Coronary artery (tissue), 2 donors: ENCODE measurements at regions not wholly inside any gene's neighbourhood (a gene's known extent, or its start where the extent isn't known, plus 50 kb on each side); places are given as distances from the start of the nearest gene placed in this dataset.

Source experiments
- DNase-seq: peaks from one replicate; pipeline ENCODE4 v3.0.0-alpha.2; 2017; ENCODE audit warnings: low spot score
- H3K27ac ChIP-seq, 2 donors: fragments of 200-600 bp; sonication (generic); one replicate each; pipeline ENCODE4 v1.5.1; 2016 to 2019
- H3K4me3 ChIP-seq: fragments of 200-600 bp; sonication (generic); 2 replicates; pipeline ENCODE4 v1.5.1; 2016; ENCODE audit warnings: mild to moderate bottlenecking, moderate library complexity
- CTCF ChIP-seq: fragments of 200-600 bp; sonication (generic); IDR thresholded peaks from one replicate; pipeline ENCODE4 v1.5.1; 2019; ENCODE audit warnings: antibody characterized with exemption

- DNase-seq = no peak
- H3K4me3 ChIP-seq = no peak overlapping the region
- H3K27ac ChIP-seq = no peak overlapping the region
- TF ChIP-seq CTCF = no peak
Measured at GRCh38 chr14:83253870-83254269, 1720.2 kb upstream of the SEL1L start.

GRCh38 chr14:83255015-83255726 is 1721.5 kb upstream of the SEL1L start:
- no peak overlapping the region for H3K4me3 ChIP-seq
- no peak for TF ChIP-seq CTCF
- no peak for DNase-seq
- no peak overlapping the region for H3K27ac ChIP-seq

- TF ChIP-seq CTCF = no peak
- no peak for DNase-seq
- H3K4me3 ChIP-seq = no peak overlapping the region
- no peak overlapping the region for H3K27ac ChIP-seq
Measured at GRCh38 chr14:83255727-83256090, 1722.1 kb upstream of the SEL1L start.

GRCh38 chr14:83257466-83258439 is 1724.1 kb upstream of the SEL1L start:
- Histone ChIP-seq H3K27ac (no peak overlapping the region), H3K4me3 (no peak overlapping the region)
- DNase-seq = no peak
- no peak for TF ChIP-seq CTCF

- DNase-seq = no peak
- Histone ChIP-seq H3K27ac (no peak overlapping the region), H3K4me3 (no peak overlapping the region)
- TF ChIP-seq CTCF = no peak
Measured at GRCh38 chr14:83260751-83261150, 1727.1 kb upstream of the SEL1L start.

GRCh38 chr14:83269583-83269982 is 1735.9 kb upstream of the SEL1L start:
- no peak overlapping the region for H3K27ac ChIP-seq
- TF ChIP-seq CTCF = no peak
- no peak overlapping the region for H3K4me3 ChIP-seq
- DNase-seq = no peak
